Mucosa of stomach (tissue), 1 donor: ENCODE measurements at regions not wholly inside any gene's neighbourhood (a gene's known extent, or its start where the extent isn't known, plus 50 kb on each side); places are given as distances from the start of the nearest gene placed in this dataset.

Source experiments
- H3K27me3 ChIP-seq: one replicate; pipeline ENCODE4 v1.7.0; 2013; ENCODE audit warnings: mild to moderate bottlenecking, low read length; ENCODE audit not compliant: control insufficient read depth, insufficient read depth
- H3K36me3 ChIP-seq: one replicate; pipeline ENCODE4 v1.7.0; 2013; ENCODE audit warnings: low read length; ENCODE audit not compliant: control insufficient read depth, insufficient read depth
- H3K4me1 ChIP-seq: one replicate; pipeline ENCODE4 v1.7.0; 2013; ENCODE audit warnings: mild to moderate bottlenecking, low read length; ENCODE audit not compliant: control insufficient read depth, insufficient read depth
- H3K4me3 ChIP-seq: one replicate; pipeline ENCODE4 v1.7.0; 2013; ENCODE audit warnings: low read length
- H3K9ac ChIP-seq: one replicate; pipeline ENCODE4 v1.7.0; 2013; ENCODE audit warnings: mild to moderate bottlenecking, low read length, moderate library complexity
- H3K9me3 ChIP-seq: one replicate; pipeline ENCODE4 v1.7.0; 2013; ENCODE audit warnings: mild to moderate bottlenecking, low read length, moderate library complexity; ENCODE audit not compliant: control insufficient read depth
- donor health status: Pancreatic carcinoma.

DNA sequence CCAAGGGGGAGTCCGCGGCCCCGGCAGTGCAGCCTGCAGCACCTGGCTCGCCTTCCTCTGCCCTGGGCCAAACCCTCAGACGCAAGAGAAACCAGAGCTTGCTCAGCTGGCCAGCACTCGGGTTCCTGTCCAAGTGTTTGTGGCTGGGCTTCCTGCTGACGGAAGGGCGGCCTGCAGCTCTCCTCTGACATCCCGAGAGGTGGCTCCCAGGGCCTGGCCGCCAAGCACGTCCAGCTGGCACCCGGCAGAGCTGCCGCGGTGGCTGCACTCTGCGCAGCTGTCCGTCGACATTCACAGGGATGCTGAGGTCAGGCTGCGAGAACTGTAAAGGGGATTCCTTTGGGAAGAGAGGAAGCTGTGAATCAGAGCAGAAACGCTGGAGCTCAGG lies 85.6 kb downstream of the CPN2 start:
- no peak overlapping the region for H3K4me3 ChIP-seq
- no peaks in the 10 kb centered on the region for H3K36me3 ChIP-seq
- peaks cover 27% of the 10 kb centered on the region for H3K4me1 ChIP-seq
- H3K9ac ChIP-seq, result no peak overlapping the region
- H3K27me3 ChIP-seq, result no peaks in the 10 kb centered on the region
- H3K9me3 ChIP-seq, result no peaks in the 10 kb centered on the region

DNA sequence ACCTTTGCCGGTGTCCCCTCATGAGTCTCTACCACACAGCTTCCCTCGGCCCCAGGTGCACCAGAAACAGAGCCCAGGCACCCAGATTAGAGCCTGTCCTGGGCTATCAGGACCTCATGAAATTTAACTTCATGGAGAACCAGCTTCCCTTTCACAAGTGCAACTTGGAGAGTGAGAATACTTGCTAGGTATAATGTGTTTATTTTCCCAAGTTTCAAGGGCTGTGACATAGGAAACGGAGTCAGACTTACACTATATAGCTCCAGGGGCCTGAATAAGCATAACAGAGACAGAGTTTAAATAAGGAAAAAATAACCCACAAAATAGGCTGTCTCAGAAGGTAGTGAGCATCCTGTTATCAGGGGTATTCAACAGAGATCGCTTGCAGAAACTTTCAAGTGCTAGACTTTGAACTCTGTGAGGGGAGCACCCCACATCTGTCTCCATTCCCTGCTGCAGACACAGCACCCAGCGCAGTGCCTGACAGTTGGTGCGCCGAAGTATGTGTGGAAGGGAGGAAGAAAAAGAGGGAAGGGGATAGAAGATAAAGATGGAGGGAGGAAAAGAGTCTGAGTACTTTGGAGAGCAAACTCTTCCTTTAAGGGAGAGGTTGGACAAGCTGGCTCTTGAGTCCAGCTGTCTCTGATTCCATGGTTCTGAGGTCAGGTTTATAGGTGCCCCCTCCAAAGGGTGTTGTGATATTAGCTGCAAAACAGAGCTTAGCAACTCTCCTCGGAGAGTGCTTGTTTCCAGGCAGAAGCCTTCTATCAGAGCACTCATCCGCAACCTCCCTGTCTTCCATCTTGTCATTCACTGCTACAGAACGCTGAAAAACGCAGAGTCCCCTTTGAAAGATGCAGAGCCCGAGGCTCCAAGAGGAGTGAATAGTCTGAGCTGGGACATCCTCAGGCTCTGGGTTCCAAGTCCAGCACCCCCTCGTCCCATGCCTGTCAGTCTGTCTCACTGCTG lies 84.8 kb downstream of the CPN2 start:
- H3K27me3 ChIP-seq, result no peaks in the 10 kb centered on the region
- H3K36me3 ChIP-seq, result no peaks in the 10 kb centered on the region
- no peak overlapping the region for H3K4me3 ChIP-seq
- H3K9me3 ChIP-seq, result no peaks in the 10 kb centered on the region
- H3K4me1 ChIP-seq, result peaks cover 35% of the 10 kb centered on the region
- H3K9ac ChIP-seq, result no peak overlapping the region

DNA sequence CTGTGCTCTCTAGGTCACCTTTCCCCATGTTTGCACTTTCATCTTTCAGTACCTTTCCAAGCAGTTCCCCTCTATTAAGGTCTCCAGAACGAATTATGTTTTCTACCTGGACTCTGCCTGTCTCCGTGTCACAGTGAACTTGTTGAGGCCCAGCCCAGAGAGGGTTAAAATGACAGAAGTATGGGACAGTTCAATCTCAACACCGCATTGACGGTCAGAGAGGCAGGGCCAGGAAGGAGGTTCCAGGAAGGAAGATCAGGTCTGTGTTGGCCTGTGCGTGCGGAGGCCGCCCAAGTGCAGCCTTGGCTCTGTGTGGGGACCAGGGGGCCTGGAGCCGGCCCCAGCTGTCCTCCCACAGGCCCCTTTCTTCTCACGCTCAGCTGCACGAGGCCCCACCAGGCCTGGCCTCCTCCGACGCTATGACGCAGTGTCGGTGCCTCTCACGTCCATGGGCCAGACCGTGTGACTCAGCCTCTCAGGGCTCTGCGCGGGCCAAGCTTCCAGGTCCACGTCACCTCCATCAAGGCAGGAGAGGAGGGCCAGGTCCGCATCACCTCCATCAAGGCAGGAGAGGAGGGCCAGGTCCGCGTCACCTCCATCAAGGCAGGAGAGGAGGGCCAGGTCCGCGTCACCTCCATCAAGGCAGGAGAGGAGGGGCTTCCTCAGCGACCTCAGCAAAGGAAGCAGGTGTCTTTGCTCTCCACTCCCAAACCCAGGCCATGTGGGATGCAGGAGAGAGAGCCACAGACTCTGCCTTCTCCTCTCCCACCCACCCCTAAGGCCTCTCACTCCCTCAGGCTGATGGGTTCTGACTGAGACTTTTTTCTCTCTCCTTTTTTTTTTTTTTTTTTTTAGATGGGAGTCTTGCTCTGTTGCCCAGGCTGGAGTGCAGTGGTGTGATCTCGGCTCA lies 83.1 kb downstream of the CPN2 start:
- no peak overlapping the region for H3K9ac ChIP-seq
- no peaks in the 10 kb centered on the region for H3K27me3 ChIP-seq
- H3K36me3 ChIP-seq, result no peaks in the 10 kb centered on the region
- H3K9me3 ChIP-seq, result no peaks in the 10 kb centered on the region
- no peak overlapping the region for H3K4me3 ChIP-seq
- peaks cover 37% of the 10 kb centered on the region for H3K4me1 ChIP-seq

DNA sequence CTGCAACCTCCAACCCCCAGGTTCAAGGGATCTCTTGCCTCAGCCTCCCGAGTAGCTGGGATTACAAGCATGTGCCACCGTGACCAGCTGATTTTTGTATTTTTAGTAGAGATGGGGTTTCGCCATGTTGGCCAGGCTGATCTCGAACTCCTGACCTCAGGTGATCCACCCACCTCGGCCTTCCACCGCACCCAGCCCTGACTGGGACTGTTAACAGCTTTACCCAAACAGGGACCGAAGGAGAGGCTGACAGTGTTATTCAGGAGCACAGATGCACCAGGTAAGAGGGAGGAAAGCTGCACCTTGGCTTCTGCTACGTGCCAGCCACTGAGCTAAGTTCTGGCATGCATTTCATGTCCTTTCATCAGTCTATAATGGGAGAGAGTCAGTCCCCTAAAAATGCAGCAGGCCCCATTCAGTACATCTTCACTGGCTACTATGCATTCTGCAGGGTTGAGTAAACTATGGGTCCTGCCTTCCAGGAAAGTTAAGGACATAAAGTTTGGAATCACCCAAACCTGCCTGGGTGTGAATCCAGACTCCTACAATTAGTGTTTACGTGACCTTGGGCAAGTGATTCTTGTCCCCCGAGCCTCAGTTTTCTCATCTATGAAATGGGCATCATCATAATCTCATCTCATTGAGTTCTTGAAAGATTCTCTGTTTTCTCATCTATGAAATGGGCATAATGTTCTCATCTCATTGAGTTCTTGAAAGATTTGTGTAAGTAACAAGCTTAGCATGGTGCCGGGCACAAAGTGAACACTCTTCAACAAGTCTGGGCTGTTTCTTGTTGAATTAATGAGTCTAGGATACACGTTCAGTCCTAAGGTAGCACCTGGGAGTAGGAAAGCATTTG lies 82.2 kb downstream of the CPN2 start:
- Histone ChIP-seq H3K9ac (no peak overlapping the region), H3K4me1 (peaks cover 37% of the 10 kb centered on the region), H3K36me3 (no peaks in the 10 kb centered on the region), H3K27me3 (no peaks in the 10 kb centered on the region), H3K4me3 (no peak overlapping the region), H3K9me3 (no peaks in the 10 kb centered on the region)

DNA sequence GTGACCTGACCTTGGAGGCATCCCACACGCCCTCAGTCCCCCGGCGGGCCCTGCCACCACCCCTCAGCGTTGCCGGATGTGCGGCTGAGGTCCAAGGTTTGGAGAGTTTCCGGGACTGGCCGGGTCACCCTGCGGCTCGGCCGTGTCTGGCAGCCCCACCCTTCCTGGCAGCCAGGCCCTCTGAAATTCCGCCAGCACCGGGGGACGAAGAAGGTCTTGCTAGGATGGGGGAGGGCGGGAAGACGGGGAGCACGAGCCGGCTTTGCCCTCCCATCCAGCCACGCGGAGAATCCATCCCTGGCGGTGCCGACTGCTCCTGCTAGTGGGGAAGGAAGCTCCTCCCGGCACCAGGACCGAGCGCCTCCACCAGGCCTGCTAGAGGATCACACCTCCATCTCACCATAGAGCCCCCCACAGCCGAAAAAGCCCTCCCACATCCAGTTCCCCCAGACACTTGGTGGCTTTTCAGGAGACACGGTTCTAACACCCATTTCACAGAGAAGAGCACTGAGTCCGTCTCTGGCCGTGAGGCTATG lies 81.5 kb downstream of the CPN2 start:
- Histone ChIP-seq H3K9ac (no peak overlapping the region), H3K4me1 (peaks cover 37% of the 10 kb centered on the region), H3K9me3 (no peaks in the 10 kb centered on the region), H3K36me3 (no peaks in the 10 kb centered on the region), H3K27me3 (no peaks in the 10 kb centered on the region), H3K4me3 (no peak overlapping the region)

DNA sequence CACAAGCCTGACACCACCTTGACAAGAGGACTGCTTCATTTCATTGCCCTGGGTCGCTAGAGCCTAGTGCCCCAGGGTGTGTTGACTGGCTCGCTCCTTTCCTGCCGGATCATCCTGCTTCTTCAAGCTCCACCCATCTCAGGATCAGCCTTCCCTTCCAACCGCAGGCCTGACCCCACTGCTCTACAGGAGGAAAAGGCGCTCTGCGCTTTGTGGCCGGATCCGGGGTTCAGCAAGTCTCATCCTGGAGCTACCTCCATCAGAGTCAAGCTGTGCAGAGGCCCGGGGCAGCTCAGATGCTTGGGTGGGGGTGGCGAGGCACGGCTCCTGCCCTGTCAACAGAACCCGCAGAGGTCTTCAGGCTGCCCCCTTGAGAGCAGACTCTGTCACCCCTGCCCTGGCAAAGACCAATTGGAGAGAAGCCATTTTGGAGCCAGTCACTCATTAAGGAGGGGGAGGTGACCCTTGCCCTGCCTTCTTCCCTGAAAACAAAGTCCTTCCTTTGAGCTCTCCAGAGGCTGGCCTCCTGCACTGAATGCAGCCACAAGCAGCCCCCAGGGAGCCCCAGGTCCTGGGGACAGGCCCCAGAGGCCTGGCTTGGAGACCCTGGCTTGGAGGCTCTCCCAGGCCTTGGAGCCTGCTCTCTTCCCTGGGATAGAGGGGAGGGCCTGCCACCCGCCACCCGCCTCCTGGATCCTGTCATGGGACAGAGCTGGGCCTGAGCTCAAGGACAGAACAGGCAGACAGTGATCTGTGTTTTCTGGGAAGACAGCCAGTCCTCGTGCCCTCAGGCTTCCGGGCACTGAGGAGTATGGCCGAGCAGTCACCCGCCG lies 80.3 kb downstream of the CPN2 start:
- Histone ChIP-seq H3K27me3 (no peaks in the 10 kb centered on the region), H3K4me1 (peaks cover 29% of the 10 kb centered on the region), H3K36me3 (no peaks in the 10 kb centered on the region), H3K9me3 (no peaks in the 10 kb centered on the region), H3K4me3 (no peak overlapping the region), H3K9ac (no peak overlapping the region)

DNA sequence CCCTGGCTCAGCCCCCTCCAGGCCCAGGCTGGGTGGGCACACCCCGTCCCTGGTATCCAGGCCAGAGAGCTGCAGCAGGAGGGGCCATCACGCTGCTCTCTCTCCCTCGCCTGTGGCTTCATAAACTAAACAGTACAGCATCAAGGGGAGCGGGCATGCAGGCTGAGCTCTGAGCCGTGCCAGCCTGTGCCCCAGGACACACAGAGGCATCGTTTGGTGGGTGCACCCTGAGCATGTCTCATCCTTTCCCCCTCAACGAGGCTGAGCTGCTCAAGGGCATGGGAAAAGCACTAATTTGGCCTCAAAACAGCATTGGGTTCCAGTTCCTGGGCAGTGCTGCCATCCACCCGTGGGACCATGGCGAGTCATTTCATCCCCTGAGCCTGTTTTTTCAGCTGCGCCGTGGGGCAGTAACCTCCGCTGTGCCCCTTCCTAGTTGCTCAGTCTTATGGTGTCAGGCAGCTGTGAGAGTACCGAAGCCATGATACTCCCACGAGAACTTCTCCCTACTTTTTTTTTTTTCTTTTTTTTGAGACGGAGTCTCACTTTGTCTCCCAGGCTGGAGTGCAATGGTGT lies 79.6 kb downstream of the CPN2 start:
- no peak overlapping the region for H3K4me3 ChIP-seq
- H3K9ac ChIP-seq, result no peak overlapping the region

DNA sequence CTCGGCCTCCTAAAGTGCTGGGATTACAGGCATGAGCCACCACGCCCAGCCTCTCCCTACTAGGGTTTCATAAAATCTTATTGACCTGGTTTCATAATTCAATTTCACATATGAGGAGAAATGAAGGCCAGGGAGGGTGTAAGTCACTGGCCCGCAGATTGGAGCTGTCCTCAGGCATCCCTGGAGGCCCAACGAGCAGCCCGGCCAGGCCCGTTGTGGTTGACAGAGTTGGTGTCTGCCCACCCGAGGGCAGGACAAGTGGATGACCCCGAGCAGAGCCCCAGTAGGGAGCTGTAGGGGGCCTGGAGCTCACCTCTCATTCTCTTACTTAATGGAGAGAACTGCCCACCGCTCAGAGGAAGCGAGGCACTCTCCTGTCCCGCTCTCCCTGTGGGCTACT lies 78.9 kb downstream of the CPN2 start:
- no peak overlapping the region for H3K9ac ChIP-seq
- H3K4me3 ChIP-seq, result no peak overlapping the region
- H3K27me3 ChIP-seq, result no peaks in the 10 kb centered on the region
- no peaks in the 10 kb centered on the region for H3K36me3 ChIP-seq
- peaks cover 26% of the 10 kb centered on the region for H3K4me1 ChIP-seq
- H3K9me3 ChIP-seq, result no peaks in the 10 kb centered on the region

More for the DNA sequence above, 79.6 kb downstream of the CPN2 start:
- Histone ChIP-seq H3K27me3 (no peaks in the 10 kb centered on the region), H3K4me1 (peaks cover 23% of the 10 kb centered on the region), H3K36me3 (no peaks in the 10 kb centered on the region), H3K9me3 (no peaks in the 10 kb centered on the region)

DNA sequence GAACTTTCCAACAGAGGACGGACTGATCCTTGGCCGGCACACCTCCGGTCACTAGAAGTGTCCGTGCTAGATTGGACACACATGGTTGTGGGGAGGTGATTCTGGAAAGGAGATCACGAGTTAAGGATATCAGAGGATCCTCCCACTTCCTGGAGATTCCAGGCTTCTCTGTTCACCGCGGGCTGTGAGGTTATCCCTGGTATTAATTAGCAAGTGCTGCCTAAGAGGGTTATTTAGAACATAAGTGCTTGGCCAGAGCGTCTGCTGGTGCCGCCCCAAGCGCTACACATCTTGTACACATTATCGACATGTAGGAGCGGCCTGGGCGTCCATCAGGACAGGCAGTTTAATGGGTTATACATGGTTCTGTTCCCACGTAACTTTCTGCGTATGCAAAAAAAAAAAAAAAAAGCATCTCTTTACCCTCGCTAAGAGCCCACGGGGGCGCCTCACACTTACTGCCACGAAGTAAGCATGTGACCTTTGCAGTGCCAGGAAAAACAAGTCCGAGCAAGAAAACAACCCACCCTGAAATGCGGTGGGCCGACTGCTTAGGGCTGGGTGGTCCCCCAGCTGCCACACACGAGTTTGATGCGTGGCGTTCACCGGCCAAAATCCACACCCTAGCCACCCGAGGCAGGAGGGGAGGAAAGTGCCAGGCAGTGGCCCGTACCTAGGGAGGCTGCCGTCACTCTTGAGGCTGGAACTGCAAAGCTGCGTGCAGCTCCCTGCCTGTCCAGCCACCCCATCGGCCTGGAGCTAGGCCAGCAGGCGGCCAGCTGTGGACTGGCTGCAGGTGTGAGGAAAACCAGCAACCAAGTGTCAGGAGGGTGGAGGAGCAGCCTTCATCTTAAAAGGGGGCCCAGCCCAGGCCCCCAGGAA lies 78.0 kb downstream of the CPN2 start:
- peaks cover 35% of the 10 kb centered on the region for H3K4me1 ChIP-seq
- no peak overlapping the region for H3K9ac ChIP-seq

DNA sequence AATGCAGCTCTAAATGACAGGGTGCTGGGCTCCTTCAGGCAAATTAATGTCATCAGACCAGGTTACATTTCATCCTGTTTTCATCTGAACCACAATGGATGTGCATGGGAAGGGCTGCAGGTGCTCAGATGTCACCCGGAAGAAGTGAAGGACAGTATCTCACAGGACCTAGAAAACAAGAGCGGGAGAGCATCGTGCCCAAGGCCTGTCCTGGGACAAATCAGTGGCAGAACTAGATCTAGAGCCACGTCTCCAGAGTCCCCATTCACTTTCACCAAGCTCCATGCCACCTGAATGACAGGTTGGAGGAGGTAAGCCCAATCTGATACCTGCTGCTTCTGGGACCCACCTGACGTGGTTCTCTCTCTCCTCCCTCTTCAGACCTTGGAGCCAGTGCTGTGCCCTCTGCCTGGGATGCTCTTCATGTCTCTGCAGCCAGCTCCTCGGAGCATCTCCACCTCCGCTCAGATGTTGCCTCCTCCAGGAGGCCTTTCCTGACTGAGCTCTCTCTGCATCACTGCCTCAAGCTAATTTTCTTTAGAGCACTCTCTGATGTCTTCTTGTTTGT lies 77.3 kb downstream of the CPN2 start:
- H3K36me3 ChIP-seq, result no peaks in the 10 kb centered on the region
- H3K9ac ChIP-seq, result no peak overlapping the region
- H3K27me3 ChIP-seq, result no peaks in the 10 kb centered on the region
- H3K4me1 ChIP-seq, result peaks cover 43% of the 10 kb centered on the region
- no peaks in the 10 kb centered on the region for H3K9me3 ChIP-seq
- H3K4me3 ChIP-seq, result no peak overlapping the region

More for the DNA sequence above, 78.0 kb downstream of the CPN2 start:
- H3K27me3 ChIP-seq, result no peaks in the 10 kb centered on the region
- H3K9me3 ChIP-seq, result no peaks in the 10 kb centered on the region
- no peak overlapping the region for H3K4me3 ChIP-seq
- H3K36me3 ChIP-seq, result no peaks in the 10 kb centered on the region
